Right lobe of liver (tissue), 4 donors: ENCODE measurements at regions not wholly inside any gene's neighbourhood (a gene's known extent, or its start where the extent isn't known, plus 50 kb on each side); places are given as distances from the start of the nearest gene placed in this dataset.

ENCODE experiments used
- POLR2A ChIP-seq: fragments of 450-650 bp; IDR thresholded peaks from one replicate; pipeline ENCODE4 v1.6.1; 2017; ENCODE audit warnings: antibody characterized with exemption, mild to moderate bottlenecking
- TF ChIP-seq, protein P1 (sequence below), 4 donors: fragments of 200-600 bp in 3 of 4; fragments of 450-650 bp in 1 of 4; IDR thresholded peaks; one replicate each; pipeline versions ENCODE4 v1.5.1 to v1.8.0; 2016 to 2022; ENCODE audit warnings: antibody characterized with exemption in 4 of 4, mild to moderate bottlenecking in 2 of 4
- donor health status: DM: no; HTN: no; CAD: no.
- donor health status: DM: no; HTN: no; CAD: no.
- donor health status: DM: no; HTN: yes; CAD: no.

GRCh38 chr6:144849920-144850319 lies 564.8 kb downstream of the UTRN start:
- TF ChIP-seq, protein P1, sequence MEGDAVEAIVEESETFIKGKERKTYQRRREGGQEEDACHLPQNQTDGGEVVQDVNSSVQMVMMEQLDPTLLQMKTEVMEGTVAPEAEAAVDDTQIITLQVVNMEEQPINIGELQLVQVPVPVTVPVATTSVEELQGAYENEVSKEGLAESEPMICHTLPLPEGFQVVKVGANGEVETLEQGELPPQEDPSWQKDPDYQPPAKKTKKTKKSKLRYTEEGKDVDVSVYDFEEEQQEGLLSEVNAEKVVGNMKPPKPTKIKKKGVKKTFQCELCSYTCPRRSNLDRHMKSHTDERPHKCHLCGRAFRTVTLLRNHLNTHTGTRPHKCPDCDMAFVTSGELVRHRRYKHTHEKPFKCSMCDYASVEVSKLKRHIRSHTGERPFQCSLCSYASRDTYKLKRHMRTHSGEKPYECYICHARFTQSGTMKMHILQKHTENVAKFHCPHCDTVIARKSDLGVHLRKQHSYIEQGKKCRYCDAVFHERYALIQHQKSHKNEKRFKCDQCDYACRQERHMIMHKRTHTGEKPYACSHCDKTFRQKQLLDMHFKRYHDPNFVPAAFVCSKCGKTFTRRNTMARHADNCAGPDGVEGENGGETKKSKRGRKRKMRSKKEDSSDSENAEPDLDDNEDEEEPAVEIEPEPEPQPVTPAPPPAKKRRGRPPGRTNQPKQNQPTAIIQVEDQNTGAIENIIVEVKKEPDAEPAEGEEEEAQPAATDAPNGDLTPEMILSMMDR (IDR thresholded peaks at IDR 0.05), result no peak
- no peak for TF ChIP-seq POLR2A
